ENCODE measurements at regions not wholly inside any gene's neighbourhood (a gene's known extent, or its start where the extent isn't known, plus 50 kb on each side); places are given as distances from the start of the nearest gene placed in this dataset.
A peak's percentile ranks its signal among the peaks of the same experiment; 100 is the strongest.
"Not testable (repeated sequence)": the region's sequence is repeated elsewhere in the genome, so short reads cannot be mapped to it uniquely, and the experiment has no call there.

DNA sequence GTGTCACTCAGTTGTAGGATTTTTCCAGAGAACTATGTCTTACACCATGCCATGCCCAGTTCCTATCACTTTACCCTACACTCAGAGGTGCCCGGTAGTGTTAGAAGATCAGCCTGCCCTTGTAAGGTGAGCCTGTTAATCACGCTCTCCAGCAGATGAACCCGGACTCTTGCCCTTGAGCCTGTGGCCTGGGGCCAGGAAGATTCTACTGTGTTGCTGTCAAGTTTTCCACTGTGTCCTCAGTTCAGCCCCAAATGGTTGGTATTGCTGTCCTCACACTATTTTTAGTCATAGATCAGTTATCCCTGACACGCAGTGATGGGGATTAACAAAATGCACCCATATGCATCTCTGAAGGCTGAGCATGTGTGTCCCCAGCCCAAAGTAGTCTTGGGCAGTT is 105.0 kb upstream of the SPAG17 start:
- no peaks in the 10 kb centered on the region for H3K4me1 ChIP-seq (ENCODE audit: insufficient read depth)
- H3K4me2 ChIP-seq, result no peak overlapping the region
- H3K4me1 Mint-ChIP-seq, result no peaks in the 10 kb centered on the region; the same call in 2 of the 3 replicates
- H3K27ac ChIP-seq (ENCODE audit: low read depth), result no peak overlapping the region
- no peak overlapping the region for H3K27ac Mint-ChIP-seq
- TF ChIP-seq, protein P1, sequence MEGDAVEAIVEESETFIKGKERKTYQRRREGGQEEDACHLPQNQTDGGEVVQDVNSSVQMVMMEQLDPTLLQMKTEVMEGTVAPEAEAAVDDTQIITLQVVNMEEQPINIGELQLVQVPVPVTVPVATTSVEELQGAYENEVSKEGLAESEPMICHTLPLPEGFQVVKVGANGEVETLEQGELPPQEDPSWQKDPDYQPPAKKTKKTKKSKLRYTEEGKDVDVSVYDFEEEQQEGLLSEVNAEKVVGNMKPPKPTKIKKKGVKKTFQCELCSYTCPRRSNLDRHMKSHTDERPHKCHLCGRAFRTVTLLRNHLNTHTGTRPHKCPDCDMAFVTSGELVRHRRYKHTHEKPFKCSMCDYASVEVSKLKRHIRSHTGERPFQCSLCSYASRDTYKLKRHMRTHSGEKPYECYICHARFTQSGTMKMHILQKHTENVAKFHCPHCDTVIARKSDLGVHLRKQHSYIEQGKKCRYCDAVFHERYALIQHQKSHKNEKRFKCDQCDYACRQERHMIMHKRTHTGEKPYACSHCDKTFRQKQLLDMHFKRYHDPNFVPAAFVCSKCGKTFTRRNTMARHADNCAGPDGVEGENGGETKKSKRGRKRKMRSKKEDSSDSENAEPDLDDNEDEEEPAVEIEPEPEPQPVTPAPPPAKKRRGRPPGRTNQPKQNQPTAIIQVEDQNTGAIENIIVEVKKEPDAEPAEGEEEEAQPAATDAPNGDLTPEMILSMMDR (conservative IDR thresholded peaks at IDR 0.05; ENCODE audit: low read depth in 2 of 2), result no peak
- no peak for TF ChIP-seq JUNB (IDR thresholded peaks at IDR 0.05; ENCODE audit: unreplicated experiment)
- no peak overlapping the region for H3K4me3 ChIP-seq
- ATAC-seq, result no peak
- H3K27me3 ChIP-seq (ENCODE audit: insufficient read depth), result no peaks in the 10 kb centered on the region
- H3K79me2 ChIP-seq (replicated peaks; ENCODE audit: insufficient read depth), result no peaks in the 10 kb centered on the region
- H3K36me3 Mint-ChIP-seq (ENCODE audit: low read depth), result no peaks in the 10 kb centered on the region
- H2AFZ ChIP-seq, result no peak overlapping the region
- H3K36me3 ChIP-seq (ENCODE audit: insufficient read depth), result no peaks in the 10 kb centered on the region
- DNase-seq (ENCODE audit: low spot score), result no peak
- no peaks in the 10 kb centered on the region for H3K9me2 ChIP-seq (ENCODE audit: insufficient read depth)
- no peaks in the 10 kb centered on the region for H3F3A ChIP-seq (replicated peaks; ENCODE audit: low read depth)
- H3K27me3 Mint-ChIP-seq (ENCODE audit: insufficient read depth, low read depth, poor library complexity), result peaks cover 2% of the 10 kb centered on the region
- H4K20me1 ChIP-seq (replicated peaks; ENCODE audit: insufficient read depth), result no peaks in the 10 kb centered on the region
- H3K9me3 Mint-ChIP-seq, result no peaks in the 10 kb centered on the region; the same call in 2 of the 3 replicates
- H3K4me3 Mint-ChIP-seq, result no peak overlapping the region

DNA sequence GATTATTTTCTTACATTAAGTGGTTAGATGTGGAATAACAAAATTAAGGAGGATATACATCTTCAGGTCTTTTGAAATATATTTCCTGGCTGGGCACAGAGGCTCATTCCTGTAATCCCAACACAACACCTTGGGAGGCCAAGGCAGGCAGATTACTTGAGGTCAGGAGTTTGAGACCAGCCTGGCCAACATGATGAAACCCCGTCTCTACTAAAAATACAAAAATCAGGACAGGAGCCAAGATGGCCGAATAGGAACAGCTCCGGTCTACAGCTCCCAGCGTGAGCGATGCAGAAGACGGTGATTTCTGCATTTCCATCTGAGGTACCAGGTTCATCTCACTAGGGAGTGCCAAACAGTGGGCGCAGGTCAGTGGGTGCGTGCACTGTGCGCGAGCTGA is 95.6 kb upstream of the SPAG17 start:
- H3F3A ChIP-seq (replicated peaks; ENCODE audit: low read depth); H3K4me2 ChIP-seq; H3K4me1 ChIP-seq (ENCODE audit: insufficient read depth); DNase-seq (ENCODE audit: low spot score); H3K36me3 ChIP-seq (ENCODE audit: insufficient read depth); ATAC-seq; H3K9me3 Mint-ChIP-seq; H3K79me2 ChIP-seq (replicated peaks; ENCODE audit: insufficient read depth); H3K27ac Mint-ChIP-seq; H3K4me3 ChIP-seq; H4K20me1 ChIP-seq (replicated peaks; ENCODE audit: insufficient read depth); H3K4me1 Mint-ChIP-seq; H3K27ac ChIP-seq (ENCODE audit: low read depth); H3K36me3 Mint-ChIP-seq (ENCODE audit: low read depth); H3K27me3 ChIP-seq (ENCODE audit: insufficient read depth); H3K4me3 Mint-ChIP-seq: not testable (repeated sequence)
- 0 out of 2 replicates have a peak, but pooled peaks cover 17% of the 10 kb centered on the region for H3K9me2 ChIP-seq (ENCODE audit: insufficient read depth)
- H2AFZ ChIP-seq, result peak overlapping the region; percentile 78; the same call in 1 of the 2 replicates
- H3K27me3 Mint-ChIP-seq (ENCODE audit: insufficient read depth, low read depth, poor library complexity), result peaks cover 11% of the 10 kb centered on the region

DNA sequence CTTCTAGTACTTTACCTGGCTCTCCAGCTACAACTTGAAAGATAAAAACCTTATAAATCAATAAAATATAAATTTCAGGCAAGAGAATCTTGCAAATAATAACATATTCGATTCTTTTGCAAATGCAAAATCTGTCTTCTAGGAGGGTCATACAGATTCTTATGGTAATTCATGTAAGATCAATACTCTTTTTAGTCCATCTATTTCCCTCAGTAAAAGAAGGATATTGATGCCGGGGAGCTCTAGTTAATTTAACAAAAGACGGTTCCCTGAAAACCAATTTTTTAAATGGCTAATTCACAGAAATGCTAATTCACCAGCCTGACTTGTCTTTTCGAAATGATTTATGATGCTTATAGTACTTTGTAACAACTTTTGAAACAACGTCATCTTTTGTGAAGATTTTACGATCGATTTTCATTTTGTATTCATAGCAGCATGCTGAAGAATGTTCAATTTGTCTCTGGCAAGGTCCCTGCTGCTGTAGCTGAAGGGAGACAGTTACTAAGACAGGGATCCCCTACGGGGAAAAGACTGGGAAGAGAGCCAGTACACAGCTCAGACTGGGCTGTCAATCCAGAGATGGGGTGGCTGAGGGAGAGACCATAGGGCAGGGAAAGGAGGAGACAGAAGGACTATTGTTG is 90.6 kb upstream of the SPAG17 start:
- Histone ChIP-seq H3K9me2 (ENCODE audit: insufficient read depth) (0 out of 2 replicates have a peak, but pooled peaks cover 17% of the 10 kb centered on the region), H3K36me3 (ENCODE audit: insufficient read depth) (no peaks in the 10 kb centered on the region), H3K79me2 (replicated peaks; ENCODE audit: insufficient read depth) (no peaks in the 10 kb centered on the region), H4K20me1 (replicated peaks; ENCODE audit: insufficient read depth) (no peaks in the 10 kb centered on the region), H3K4me3 (no peak overlapping the region), H3K27ac (ENCODE audit: low read depth) (no peak overlapping the region), H3K27me3 (ENCODE audit: insufficient read depth) (no peaks in the 10 kb centered on the region), H3F3A (replicated peaks; ENCODE audit: low read depth) (no peaks in the 10 kb centered on the region), H3K4me2 (no peak overlapping the region), H2AFZ (no peak overlapping the region), H3K4me1 (ENCODE audit: insufficient read depth) (peaks cover 7% of the 10 kb centered on the region)
- H3K36me3 Mint-ChIP-seq (ENCODE audit: low read depth), result peaks cover 9% of the 10 kb centered on the region; the same call in 1 of the 3 replicates
- DNase-seq (ENCODE audit: low spot score) (no peak), ATAC-seq (peak; percentile 67)
- no peak overlapping the region for H3K4me3 Mint-ChIP-seq
- peaks cover 12% of the 10 kb centered on the region for H3K4me1 Mint-ChIP-seq
- H3K9me3 Mint-ChIP-seq, result peaks cover 7% of the 10 kb centered on the region; the same call in 1 of the 3 replicates
- H3K27ac Mint-ChIP-seq, result peak overlapping the region; percentile 79
- peaks cover 9% of the 10 kb centered on the region for H3K27me3 Mint-ChIP-seq (ENCODE audit: insufficient read depth, low read depth, poor library complexity)
- no peak for TF ChIP-seq ZNF331 (CRISPR knock-in tag; IDR thresholded peaks at IDR 0.05; ENCODE audit: low read depth)
- TF ChIP-seq, protein P1 (conservative IDR thresholded peaks at IDR 0.05; ENCODE audit: low read depth in 2 of 2), result no peak
- TF ChIP-seq EZH2phosphoT487 (IDR thresholded peaks at IDR 0.05; ENCODE audit: unreplicated experiment), result no peak
- no peak for TF ChIP-seq NANOG (IDR thresholded peaks at IDR 0.05; ENCODE audit: borderline replicate concordance)
